GM13977 (cell line): ENCODE measurements at regions not wholly inside any gene's neighbourhood (a gene's known extent, or its start where the extent isn't known, plus 50 kb on each side); places are given as distances from the start of the nearest gene placed in this dataset.

Source experiments
- DNase-seq: peaks from one replicate; pipeline ENCODE4 v3.0.0; 2012; ENCODE audit warnings: low spot score
- CTCF ChIP-seq: IDR thresholded peaks from 2 replicates; pipeline ENCODE4 v1.5.1; 2012; ENCODE audit warnings: mild to moderate bottlenecking, control low read depth; ENCODE audit not compliant: insufficient read depth; ENCODE audit errors: extremely low read depth, missing control alignments
- in situ Hi-C: fragments of 300-500 bp; cut with MboI; formaldehyde crosslinking; loops from one replicate; pipeline ENCODE4 v1.12.0; 2022; ENCODE audit warnings: low sequenced_read_pairs, low pct_unique_long_range_greater_than_20kb, mixed read lengths, inconsistent platforms; ENCODE audit not compliant: unreplicated experiment

DNA sequence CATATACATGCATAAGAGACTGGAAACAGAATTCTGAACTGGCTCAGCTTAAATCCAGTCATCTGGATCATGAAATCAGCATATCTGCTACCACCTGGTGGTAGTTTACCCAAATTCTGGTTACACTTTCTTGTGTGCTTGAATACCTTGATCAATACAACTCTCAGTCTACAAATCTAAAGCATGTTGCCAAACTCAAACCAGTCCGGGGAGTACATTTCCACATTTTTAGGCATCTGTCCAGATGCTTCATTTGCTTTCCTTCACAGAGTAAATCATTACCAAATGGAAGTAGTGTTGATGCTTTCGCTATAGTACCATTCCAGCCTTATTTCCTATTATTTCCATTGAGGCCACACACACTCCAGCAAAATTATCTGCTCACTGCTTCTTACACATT, 126.4 kb downstream of the P2RY1 start:
- DNase-seq: peak; percentile 38
- in situ Hi-C loops: no loop called here
- TF ChIP-seq CTCF: peak; percentile 43

GRCh38 chr3:152964911-152965609, 130.1 kb downstream of the P2RY1 start:
- in situ Hi-C loops: no loop called here
- no peak for DNase-seq
- no peak for TF ChIP-seq CTCF

- in situ Hi-C loops: no loop called here
- DNase-seq: no peak
- TF ChIP-seq CTCF: no peak
Measured at GRCh38 chr3:152968388-152969024, 133.6 kb downstream of the P2RY1 start.

GRCh38 chr3:152969557-152970300, 134.8 kb downstream of the P2RY1 start:
- no peak for TF ChIP-seq CTCF
- in situ Hi-C loops: no loop called here

GRCh38 chr3:152970851-152971250, 135.9 kb downstream of the P2RY1 start:
- in situ Hi-C loops: no loop called here

More at GRCh38 chr3:152969557-152970300, 134.8 kb downstream of the P2RY1 start:
- DNase-seq: no peak

More at GRCh38 chr3:152970851-152971250, 135.9 kb downstream of the P2RY1 start:
- TF ChIP-seq CTCF: no peak
- no peak for DNase-seq
